ENCODE measurements at regions not wholly inside any gene's neighbourhood (a gene's known extent, or its start where the extent isn't known, plus 50 kb on each side); places are given as distances from the start of the nearest gene placed in this dataset.

- H2AFZ ChIP-seq (replicated peaks; ENCODE audit: low read length, poor library complexity) = no peak overlapping the region
- no peak overlapping the region for H3K18ac ChIP-seq (ENCODE audit: low read depth, low read length)
- H3K9me3 ChIP-seq (ENCODE audit: control insufficient read depth, insufficient read depth, low read length) = no peaks in the 10 kb centered on the region
- H3K4ac ChIP-seq (ENCODE audit: low read depth, low read length) = no peak overlapping the region
- ChIA-PET POLR2A (ENCODE audit: unreplicated experiment) (no interaction called here), CTCF (no interaction called here)
- H3K4me1 ChIP-seq (ENCODE audit: control insufficient read depth, insufficient read depth, low read length) = no peaks in the 10 kb centered on the region
- no peaks in the 10 kb centered on the region for H3K36me3 ChIP-seq (ENCODE audit: control insufficient read depth, insufficient read depth, low read length)
- no peaks in the 10 kb centered on the region for H3K27me3 ChIP-seq (ENCODE audit: control insufficient read depth, insufficient read depth, low read length)
- no peaks in the 10 kb centered on the region for H3K79me1 ChIP-seq (ENCODE audit: low read depth in 1 of 2, low read length in 2 of 2)
- H3K4me2 ChIP-seq (ENCODE audit: low read depth, low read length) = no peak overlapping the region
- in situ Hi-C loops (cut with MboI; ENCODE audit: low sequenced_read_pairs) (no loop called here), dilution Hi-C loops (cut with HindIII; ENCODE audit: low sequenced_read_pairs, unreplicated experiment) (no loop called here), intact Hi-C loops (cut with micrococcal nuclease) (no loop called here)
- H3K14ac ChIP-seq (replicated peaks; ENCODE audit: low read depth, low read length) = no peak overlapping the region
- H2BK120ac ChIP-seq (ENCODE audit: low read depth, low read length) = no peak overlapping the region
- no peak overlapping the region for H2BK20ac ChIP-seq (ENCODE audit: low read depth, low read length)
- H2BK5ac ChIP-seq (ENCODE audit: low read depth, low read length, poor library complexity, severe bottlenecking) = no peak overlapping the region
- H3K23ac ChIP-seq (ENCODE audit: low read depth, low read length) = no peak overlapping the region
- H2AK5ac ChIP-seq (ENCODE audit: low read depth, low read length) = no peak overlapping the region
- TF ChIP-seq RFX5 (IDR thresholded peaks at IDR 0.05; ENCODE audit: low read depth, low read length) (no peak), POLR2A (IDR thresholded peaks at IDR 0.05; ENCODE audit: low read depth, low read length) (no peak), ELK1 (IDR thresholded peaks at IDR 0.05; ENCODE audit: borderline replicate concordance, low read depth, low read length) (no peak), USF2 (IDR thresholded peaks at IDR 0.05; ENCODE audit: low read depth, low read length) (no peak), BHLHE40 (IDR thresholded peaks at IDR 0.05; ENCODE audit: low read depth, low read length) (no peak), CHD1 (IDR thresholded peaks at IDR 0.05; ENCODE audit: low read depth, low read length) (no peak), CTCF (conservative IDR thresholded peaks at IDR 0.05; ENCODE audit: low read depth, low read length) (no peak), MAZ (IDR thresholded peaks at IDR 0.05; ENCODE audit: borderline replicate concordance, low read depth, low read length) (no peak), MXI1 (IDR thresholded peaks at IDR 0.05; ENCODE audit: borderline replicate concordance, low read depth, low read length) (no peak), SMC3 (IDR thresholded peaks at IDR 0.05; ENCODE audit: low read depth, low read length) (no peak), RAD21 (IDR thresholded peaks at IDR 0.05; ENCODE audit: low read length) (no peak), FOS (IDR thresholded peaks at IDR 0.05; ENCODE audit: low read depth, low read length) (no peak)
- ATAC-seq (ENCODE audit: low read depth) (no peak), DNase-seq (no peak)
- no peaks in the 10 kb centered on the region for H3K9me1 ChIP-seq (ENCODE audit: insufficient read depth, low read length)
- H3K27ac ChIP-seq (ENCODE audit: insufficient read depth, low read length) = no peak overlapping the region
- H4K20me1 ChIP-seq (ENCODE audit: insufficient read depth, low read length) = no peaks in the 10 kb centered on the region
- H3K4me3 ChIP-seq (ENCODE audit: insufficient read depth, low read depth, low read length) = no peak overlapping the region
- no TSS peak for BruUV-seq (replicated peaks)
- H3K56ac ChIP-seq (ENCODE audit: extremely low read depth, insufficient read depth, low read length) = no peak overlapping the region
- no peak overlapping the region for H3K9ac ChIP-seq (ENCODE audit: low read depth, low read length)
- H4K8ac ChIP-seq (ENCODE audit: low read depth in 2 of 2, low read length in 2 of 2) = no peak overlapping the region
- H4K91ac ChIP-seq (ENCODE audit: insufficient read depth, low read depth, low read length) = no peak overlapping the region
- WGBS, 2 experiments (ENCODE audit: extremely low coverage in 2 of 2, insufficient read length in 1 of 2) = no CpG with 5 or more reads among the region's 1 CpG
- no peak overlapping the region for H2AK9ac ChIP-seq (replicated peaks; ENCODE audit: low read depth, low read length, poor library complexity)
- H4K5ac ChIP-seq (ENCODE audit: low read depth, low read length) = no peak overlapping the region
- H2BK15ac ChIP-seq (ENCODE audit: low read depth, low read length) = no peak overlapping the region
Measured at GRCh38 chr5:90287036-90287435, 122.5 kb downstream of the CETN3 start.
